GM18519 (cell line): ENCODE measurements at regions not wholly inside any gene's neighbourhood (a gene's known extent, or its start where the extent isn't known, plus 50 kb on each side); places are given as distances from the start of the nearest gene placed in this dataset.

Source experiments
- ATAC-seq: cut with Tn5 transposase; IDR thresholded peaks from one replicate; pipeline ENCODE4 v1.9.1; 2021; ENCODE audit warnings: mild to moderate bottlenecking, moderate library complexity; ENCODE audit not compliant: unreplicated experiment, low FRiP score

- ATAC-seq: no peak
These were observed 485.2 kb downstream of the VRK1 start for GRCh38 chr14:97282210-97283004.

- no peak for ATAC-seq
These were observed 485.8 kb downstream of the VRK1 start for GRCh38 chr14:97283005-97283403.

GRCh38 chr14:97283426-97283825 is 486.2 kb downstream of the VRK1 start:
- ATAC-seq: no peak

- ATAC-seq: no peak
These were observed 486.7 kb downstream of the VRK1 start for GRCh38 chr14:97283841-97284240.

GRCh38 chr14:97287956-97288355 is 490.8 kb downstream of the VRK1 start:
- ATAC-seq: no peak

GRCh38 chr14:97290065-97290464 is 492.9 kb downstream of the VRK1 start:
- no peak for ATAC-seq

GRCh38 chr14:97290977-97291376 is 493.8 kb downstream of the VRK1 start:
- no peak for ATAC-seq

GRCh38 chr14:97293659-97294058 is 496.5 kb downstream of the VRK1 start:
- ATAC-seq: no peak

GRCh38 chr14:97295108-97295710 is 498.0 kb downstream of the VRK1 start:
- ATAC-seq: no peak

- no peak for ATAC-seq
These were observed 499.0 kb downstream of the VRK1 start for GRCh38 chr14:97296176-97296575.

- no peak for ATAC-seq
These were observed 499.9 kb downstream of the VRK1 start for GRCh38 chr14:97297100-97297499.

- no peak for ATAC-seq
These were observed 501.1 kb downstream of the VRK1 start for GRCh38 chr14:97298331-97298730.

- ATAC-seq: no peak
These were observed 501.6 kb downstream of the VRK1 start for GRCh38 chr14:97298736-97299135.

GRCh38 chr14:97299661-97300060 is 502.5 kb downstream of the VRK1 start:
- no peak for ATAC-seq

GRCh38 chr14:97301931-97302559 is 504.9 kb downstream of the VRK1 start:
- ATAC-seq: no peak

GRCh38 chr14:97306133-97306759 is 509.1 kb downstream of the VRK1 start:
- ATAC-seq: peak; percentile 48

- ATAC-seq: peak; percentile 66
These were observed 509.6 kb downstream of the VRK1 start for GRCh38 chr14:97306760-97307246.

- no peak for ATAC-seq
These were observed 514.2 kb downstream of the VRK1 start for GRCh38 chr14:97311411-97311810.

GRCh38 chr14:97312910-97313309 is 515.7 kb downstream of the VRK1 start:
- no peak for ATAC-seq

- ATAC-seq: no peak
These were observed 518.6 kb downstream of the VRK1 start for GRCh38 chr14:97315790-97316189.

- no peak for ATAC-seq
These were observed 521.2 kb downstream of the VRK1 start for GRCh38 chr14:97318380-97318779.
